GM21825 (cell line): ENCODE measurements at regions not wholly inside any gene's neighbourhood (a gene's known extent, or its start where the extent isn't known, plus 50 kb on each side); places are given as distances from the start of the nearest gene placed in this dataset.

Experiments
- ATAC-seq: cut with Tn5 transposase; IDR thresholded peaks from one replicate; pipeline ENCODE4 v1.9.1; 2021; ENCODE audit warnings: mild to moderate bottlenecking, moderate library complexity; ENCODE audit not compliant: unreplicated experiment

GRCh38 chr10:64463406-64463805 lies 942.2 kb downstream of the REEP3 start:
- no peak for ATAC-seq

DNA sequence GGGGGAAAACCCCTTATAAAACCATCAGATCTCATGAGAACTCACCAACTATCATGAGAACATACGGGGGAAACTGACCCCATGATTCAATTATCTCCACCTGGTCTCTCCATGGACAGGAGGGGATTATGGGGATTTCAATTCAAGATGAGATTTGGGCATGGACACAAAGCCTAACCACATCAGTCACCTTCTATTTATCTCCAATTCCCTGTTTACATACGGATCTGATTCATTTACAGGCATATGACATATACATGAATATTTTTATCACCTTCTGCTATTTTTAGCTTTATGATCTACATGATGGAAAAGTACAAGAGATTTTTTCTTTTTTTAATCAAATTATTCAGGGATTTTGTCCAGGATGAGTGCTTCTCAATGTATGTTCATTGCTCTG lies 944.5 kb downstream of the REEP3 start:
- ATAC-seq, result no peak

- no peak for ATAC-seq
Observed at GRCh38 chr10:64468219-64468618, 947.0 kb downstream of the REEP3 start.

DNA sequence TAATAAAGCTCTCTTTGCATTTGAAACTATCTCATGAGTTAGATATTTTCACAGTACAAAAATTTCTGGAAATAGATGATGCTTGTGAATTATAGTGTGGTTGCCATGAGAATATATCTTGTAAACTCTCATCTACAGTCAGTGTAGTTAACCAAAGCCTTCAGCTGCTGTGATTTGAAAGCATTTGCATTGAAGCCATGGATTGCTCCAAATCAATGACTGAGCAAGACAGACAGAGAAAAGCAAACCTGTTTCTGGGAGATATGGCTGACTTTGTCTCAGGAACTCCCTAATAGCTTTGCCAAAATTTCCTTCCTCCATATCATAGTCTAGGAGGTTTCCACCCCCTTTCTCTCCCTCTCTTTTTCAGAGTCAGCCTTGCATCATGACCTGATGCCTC lies 955.3 kb downstream of the REEP3 start:
- ATAC-seq, result no peak

DNA sequence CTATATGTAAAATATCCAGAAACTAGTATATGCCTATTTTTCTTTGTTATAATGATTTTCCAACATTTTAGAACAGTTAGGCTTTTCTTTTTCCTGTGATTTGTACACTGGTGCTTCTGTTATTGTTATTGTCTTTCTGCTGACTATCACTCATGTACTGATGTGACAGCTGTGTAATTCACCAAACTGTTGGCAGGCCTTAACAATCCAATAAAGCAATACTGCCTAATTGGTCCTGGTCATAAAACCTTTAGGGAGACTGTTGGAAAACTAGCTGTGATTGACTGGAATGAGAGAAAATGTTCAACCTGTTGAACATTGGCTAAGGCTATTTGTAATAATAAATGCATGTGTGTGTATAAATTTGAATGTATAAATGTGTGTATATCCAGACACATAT lies 956.6 kb downstream of the REEP3 start:
- no peak for ATAC-seq

- ATAC-seq, result no peak
Observed at GRCh38 chr10:64484811-64485330, 963.7 kb downstream of the REEP3 start.

- no peak for ATAC-seq
Observed at GRCh38 chr10:64486149-64486548, 964.9 kb downstream of the REEP3 start.

GRCh38 chr10:64486901-64487300 lies 965.7 kb downstream of the REEP3 start:
- ATAC-seq, result no peak

- no peak for ATAC-seq
Observed at GRCh38 chr10:64494901-64495300, 973.7 kb downstream of the REEP3 start.

GRCh38 chr10:64497306-64497705 lies 976.1 kb downstream of the REEP3 start:
- ATAC-seq, result no peak

DNA sequence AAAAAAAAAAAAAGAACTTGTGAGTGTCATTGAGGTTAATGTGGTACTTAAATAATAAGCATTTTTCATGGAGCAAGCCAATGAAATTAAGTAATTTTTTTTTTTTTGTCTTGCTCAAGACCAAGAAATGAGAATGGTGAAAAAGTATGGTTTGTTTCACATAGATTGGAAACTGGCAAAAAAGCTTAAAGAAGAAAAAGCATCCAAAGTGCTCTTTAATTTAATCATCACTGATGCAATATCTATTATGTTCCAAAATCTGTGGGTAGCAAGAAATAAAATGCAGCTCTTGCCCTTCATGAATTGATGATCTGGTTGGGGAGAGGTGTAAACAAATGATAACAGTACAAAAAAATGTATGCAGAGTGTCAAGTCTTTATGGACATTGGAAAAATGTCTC lies 980.6 kb downstream of the REEP3 start:
- no peak for ATAC-seq

GRCh38 chr10:64502936-64503335 lies 981.7 kb downstream of the REEP3 start:
- ATAC-seq, result no peak

DNA sequence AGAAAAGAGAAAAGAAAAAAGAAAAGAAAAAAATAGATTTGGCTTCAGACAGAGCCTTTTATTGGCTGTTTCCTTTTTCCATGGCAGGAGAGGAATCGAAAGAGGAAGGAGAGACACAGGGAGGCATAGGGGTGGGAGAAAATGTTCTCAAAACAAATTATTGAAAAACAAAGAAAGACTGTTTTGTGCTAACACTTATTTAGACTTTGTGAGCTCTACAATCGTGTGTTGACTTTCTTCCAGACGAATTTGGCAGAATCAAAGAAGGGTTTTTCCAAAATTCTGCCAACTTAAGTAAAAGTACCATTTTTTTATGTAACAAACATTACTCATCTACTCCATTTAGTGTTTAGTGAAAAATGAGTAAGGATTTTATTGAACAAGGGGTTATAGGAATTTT lies 982.2 kb downstream of the REEP3 start:
- no peak for ATAC-seq

DNA sequence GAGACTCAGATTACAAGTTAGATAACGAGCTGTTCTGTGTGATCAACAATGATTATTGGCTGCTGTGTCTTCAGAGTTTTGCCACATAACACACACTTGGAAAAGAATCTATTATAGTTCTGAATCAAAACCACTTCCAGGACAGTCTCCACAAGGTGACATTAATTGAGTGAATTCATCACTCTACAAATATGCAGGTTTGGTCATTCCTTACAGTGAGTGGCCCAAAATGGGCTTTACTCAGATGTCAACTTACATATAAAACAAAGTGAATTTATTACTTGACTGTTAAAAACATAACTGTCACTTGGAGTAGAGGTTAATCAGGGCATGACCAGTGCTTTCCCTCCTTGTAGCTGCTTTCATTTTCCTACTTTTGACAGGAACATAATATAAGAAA lies 984.3 kb downstream of the REEP3 start:
- no peak for ATAC-seq

DNA sequence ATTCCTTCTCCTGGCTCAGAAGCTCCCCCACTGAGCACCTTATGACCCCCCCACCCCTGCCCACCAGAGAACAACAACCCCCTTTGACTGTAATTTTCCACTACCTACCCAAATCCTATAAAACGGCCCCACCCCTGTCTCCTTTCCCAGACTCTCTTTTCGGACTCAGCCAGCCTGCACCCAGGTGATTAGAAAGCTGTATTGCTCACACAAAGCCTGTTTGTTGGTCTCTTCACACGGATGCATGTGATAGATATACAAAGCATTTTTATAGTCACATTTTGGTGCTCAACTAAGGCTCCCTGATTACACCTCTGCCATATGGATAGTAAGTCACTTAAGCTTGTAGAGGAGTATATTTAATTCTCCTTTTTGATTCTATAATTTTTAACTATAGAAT lies 985.8 kb downstream of the REEP3 start:
- ATAC-seq, result no peak

DNA sequence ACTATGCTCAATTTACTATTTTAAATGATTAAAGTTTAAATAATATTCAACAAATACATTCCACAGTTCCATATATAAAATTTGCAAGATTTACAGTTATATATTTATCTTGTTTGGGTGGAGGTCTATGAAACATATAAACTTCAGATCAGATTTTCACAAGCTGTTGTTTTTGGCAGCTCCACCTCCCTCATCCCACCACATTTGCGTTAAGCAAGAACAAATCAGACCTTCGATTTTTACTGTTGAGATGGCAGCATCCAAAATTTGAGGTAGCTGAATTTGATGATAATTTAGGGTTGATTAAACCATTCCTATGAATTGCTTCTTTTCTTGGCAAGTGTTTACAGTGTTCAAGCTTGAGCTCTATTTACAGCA lies 986.4 kb downstream of the REEP3 start:
- no peak for ATAC-seq

- ATAC-seq, result no peak
Observed at GRCh38 chr10:64508029-64508661, 986.9 kb downstream of the REEP3 start.

- no peak for ATAC-seq
Observed at GRCh38 chr10:64515970-64516699, 994.9 kb downstream of the REEP3 start.

- no peak for ATAC-seq
Observed at GRCh38 chr10:64518456-64518855, 997.3 kb downstream of the REEP3 start.

DNA sequence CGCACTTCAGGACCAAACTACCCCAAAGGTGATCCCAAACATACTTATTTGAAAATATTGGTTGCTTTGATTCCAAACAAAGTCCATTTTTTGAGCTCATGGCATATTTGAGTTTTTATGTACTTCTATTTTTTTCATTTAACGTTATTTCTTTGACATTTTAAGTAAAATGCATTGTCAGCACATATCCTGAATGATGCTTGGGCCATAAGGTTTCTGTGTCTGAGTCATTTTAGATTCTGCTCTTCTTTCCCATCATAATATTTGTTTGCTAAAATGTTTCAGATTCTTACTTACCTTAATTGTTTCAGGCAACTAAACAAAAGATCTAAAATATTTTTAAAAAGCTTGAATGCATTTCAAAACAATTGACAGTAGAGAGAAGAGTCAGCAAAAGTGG lies 998.2 kb downstream of the REEP3 start:
- no peak for ATAC-seq

- ATAC-seq, result no peak
Observed at GRCh38 chr10:64519831-64520230, 998.6 kb downstream of the REEP3 start.

GRCh38 chr10:64523065-64523759 lies 1002.0 kb downstream of the REEP3 start:
- no peak for ATAC-seq
